HL-60 (cell line): ENCODE measurements at regions not wholly inside any gene's neighbourhood (a gene's known extent, or its start where the extent isn't known, plus 50 kb on each side); places are given as distances from the start of the nearest gene placed in this dataset.

Experiments used
- GABPA ChIP-seq: IDR thresholded peaks from 2 replicates; pipeline ENCODE4 v1.6.1; 2012; ENCODE audit warnings: low read depth
- POLR2AphosphoS5 ChIP-seq: IDR thresholded peaks from 2 replicates; pipeline ENCODE4 v1.6.1; 2012; ENCODE audit warnings: low read depth
- TF ChIP-seq, protein P1 (sequence below): IDR thresholded peaks from one replicate; pipeline ENCODE4 v1.5.1; 2011; ENCODE audit warnings: low read length, control low read depth, inconsistent platforms; ENCODE audit not compliant: insufficient read depth

DNA sequence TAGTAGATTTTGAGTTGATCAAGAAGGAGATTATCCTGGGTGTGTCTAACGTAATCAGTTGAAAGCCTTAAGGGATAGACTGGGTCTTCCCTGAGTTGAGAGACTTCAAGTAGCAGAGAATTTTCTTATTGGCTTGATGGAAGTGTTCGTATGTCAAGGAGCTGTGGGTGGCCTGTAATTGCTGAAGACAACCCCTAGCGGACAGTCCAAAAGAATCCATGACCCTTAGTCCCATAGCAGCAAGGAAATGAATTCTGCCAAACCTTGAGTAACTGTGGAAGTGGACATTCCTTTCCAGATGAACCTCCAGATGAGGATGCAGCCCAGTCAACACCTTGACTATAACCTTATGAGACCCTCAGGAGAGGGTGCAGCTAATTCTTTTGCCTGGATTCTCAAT, 786.3 kb downstream of the SOCS6 start:
- TF ChIP-seq, protein P1, sequence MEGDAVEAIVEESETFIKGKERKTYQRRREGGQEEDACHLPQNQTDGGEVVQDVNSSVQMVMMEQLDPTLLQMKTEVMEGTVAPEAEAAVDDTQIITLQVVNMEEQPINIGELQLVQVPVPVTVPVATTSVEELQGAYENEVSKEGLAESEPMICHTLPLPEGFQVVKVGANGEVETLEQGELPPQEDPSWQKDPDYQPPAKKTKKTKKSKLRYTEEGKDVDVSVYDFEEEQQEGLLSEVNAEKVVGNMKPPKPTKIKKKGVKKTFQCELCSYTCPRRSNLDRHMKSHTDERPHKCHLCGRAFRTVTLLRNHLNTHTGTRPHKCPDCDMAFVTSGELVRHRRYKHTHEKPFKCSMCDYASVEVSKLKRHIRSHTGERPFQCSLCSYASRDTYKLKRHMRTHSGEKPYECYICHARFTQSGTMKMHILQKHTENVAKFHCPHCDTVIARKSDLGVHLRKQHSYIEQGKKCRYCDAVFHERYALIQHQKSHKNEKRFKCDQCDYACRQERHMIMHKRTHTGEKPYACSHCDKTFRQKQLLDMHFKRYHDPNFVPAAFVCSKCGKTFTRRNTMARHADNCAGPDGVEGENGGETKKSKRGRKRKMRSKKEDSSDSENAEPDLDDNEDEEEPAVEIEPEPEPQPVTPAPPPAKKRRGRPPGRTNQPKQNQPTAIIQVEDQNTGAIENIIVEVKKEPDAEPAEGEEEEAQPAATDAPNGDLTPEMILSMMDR, result no peak
- TF ChIP-seq POLR2AphosphoS5 (no peak), GABPA (no peak)
